ENCODE measurements at regions not wholly inside any gene's neighbourhood (a gene's known extent, or its start where the extent isn't known, plus 50 kb on each side); places are given as distances from the start of the nearest gene placed in this dataset.
"Not testable (repeated sequence)": the region's sequence is repeated elsewhere in the genome, so short reads cannot be mapped to it uniquely, and the experiment has no call there.

GRCh38 chr1:99537886-99538617 is 107.9 kb upstream of the PALMD start:
- DNase-seq: no peak

- no peak for DNase-seq
Measured at GRCh38 chr1:99538618-99538956, 107.3 kb upstream of the PALMD start.

GRCh38 chr1:99539131-99539530 is 106.8 kb upstream of the PALMD start:
- no peak for DNase-seq

GRCh38 chr1:99540744-99541143 is 105.2 kb upstream of the PALMD start:
- no peak for DNase-seq

GRCh38 chr1:99544328-99544727 is 101.6 kb upstream of the PALMD start:
- peak in 2 of 3 donors; percentile 14 to 63 for DNase-seq

GRCh38 chr1:99546432-99547416 is 99.2 kb upstream of the PALMD start:
- DNase-seq: no peak

- peak; percentile 39 to 71 (median 54) for DNase-seq
Measured at GRCh38 chr1:99548943-99549605, 96.8 kb upstream of the PALMD start.

GRCh38 chr1:99550198-99550597 is 95.7 kb upstream of the PALMD start:
- DNase-seq: no peak

- DNase-seq: no peak
Measured at GRCh38 chr1:99551812-99552614, 93.9 kb upstream of the PALMD start.

- no peak for DNase-seq
Measured at GRCh38 chr1:99553301-99553700, 92.6 kb upstream of the PALMD start.

GRCh38 chr1:99553819-99554218 is 92.1 kb upstream of the PALMD start:
- not testable (repeated sequence) for DNase-seq

- DNase-seq: no peak
Measured at GRCh38 chr1:99554727-99555126, 91.2 kb upstream of the PALMD start.

- peak in 1 of 3 donors; percentile 68 for DNase-seq
Measured at GRCh38 chr1:99557546-99558202, 88.2 kb upstream of the PALMD start.

- no peak for DNase-seq
Measured at GRCh38 chr1:99559166-99559565, 86.7 kb upstream of the PALMD start.

GRCh38 chr1:99560207-99561040 is 85.5 kb upstream of the PALMD start:
- no peak for DNase-seq

GRCh38 chr1:99561952-99562351 is 84.0 kb upstream of the PALMD start:
- no peak for DNase-seq

- no peak for DNase-seq
Measured at GRCh38 chr1:99565606-99566289, 80.2 kb upstream of the PALMD start.

GRCh38 chr1:99566290-99567021 is 79.5 kb upstream of the PALMD start:
- no peak for DNase-seq

All from muscle of back (tissue), 3 donors.